H9 (cell line): ENCODE measurements at regions not wholly inside any gene's neighbourhood (a gene's known extent, or its start where the extent isn't known, plus 50 kb on each side); places are given as distances from the start of the nearest gene placed in this dataset.

Experiments used
- DNase-seq: peaks from one replicate; pipeline ENCODE4 v3.0.0-alpha.2; 2017
- H2AFZ ChIP-seq: one replicate; pipeline ENCODE4 v1.6.1; 2013; ENCODE audit warnings: mild to moderate bottlenecking, low read length, control low read depth, moderate library complexity
- H2AK5ac ChIP-seq: 2 replicates; pipeline ENCODE4 v1.6.1; 2013; ENCODE audit warnings: low read length, control low read depth, mixed read lengths; ENCODE audit not compliant: insufficient read length
- H2BK120ac ChIP-seq: one replicate; pipeline ENCODE4 v1.6.1; 2013; ENCODE audit warnings: low read depth, mild to moderate bottlenecking, low read length, control low read depth, inconsistent platforms; ENCODE audit not compliant: poor library complexity, severe bottlenecking
- H2BK12ac ChIP-seq: 2 replicates; pipeline ENCODE4 v1.6.1; 2013; ENCODE audit warnings: low read length, control low read depth, mixed read lengths, low read depth; ENCODE audit not compliant: insufficient read length
- H2BK15ac ChIP-seq: 2 replicates; pipeline ENCODE4 v1.6.1; 2013; ENCODE audit warnings: low read depth, low read length, control low read depth
- H2BK20ac ChIP-seq: one replicate; pipeline ENCODE4 v1.6.1; 2013; ENCODE audit warnings: low read depth, mild to moderate bottlenecking, low read length, control low read depth, inconsistent platforms; ENCODE audit not compliant: poor library complexity, severe bottlenecking
- H2BK5ac ChIP-seq: 2 replicates; pipeline ENCODE4 v1.6.1; 2013; ENCODE audit warnings: low read length, control low read depth, mixed read lengths; ENCODE audit not compliant: insufficient read length
- H3K14ac ChIP-seq: 2 replicates; pipeline ENCODE4 v1.6.1; 2013; ENCODE audit warnings: low read length, control low read depth; ENCODE audit not compliant: insufficient read depth
- H3K18ac ChIP-seq: 2 replicates; pipeline ENCODE4 v1.6.1; 2013; ENCODE audit warnings: low read depth, mild to moderate bottlenecking, mixed read lengths, low read length, control low read depth; ENCODE audit not compliant: insufficient read length
- H3K23ac ChIP-seq: 2 replicates; pipeline ENCODE4 v1.6.1; 2013; ENCODE audit warnings: low read length, control low read depth, mixed read lengths, low read depth; ENCODE audit not compliant: insufficient read length
- H3K23me2 ChIP-seq: 2 replicates; pipeline ENCODE4 v1.6.1; 2013; ENCODE audit warnings: low read depth, mild to moderate bottlenecking, mixed read lengths, low read length, control low read depth; ENCODE audit not compliant: insufficient read length, poor library complexity, severe bottlenecking
- H3K27ac ChIP-seq: 2 replicates; pipeline ENCODE4 v1.5.1; 2013; ENCODE audit warnings: low read length, control low read depth, mixed read lengths, low read depth; ENCODE audit not compliant: insufficient read length
- H3K27me3 ChIP-seq: 2 replicates; pipeline ENCODE4 v1.6.1; 2013; ENCODE audit warnings: low read length, control low read depth, inconsistent platforms; ENCODE audit not compliant: insufficient read depth
- H3K4ac ChIP-seq: 2 replicates; pipeline ENCODE4 v1.6.1; 2013; ENCODE audit warnings: low read depth, mild to moderate bottlenecking, control low read depth, inconsistent platforms, low read length, moderate library complexity
- H3K4me1 ChIP-seq: 2 replicates; pipeline ENCODE4 v1.6.1; 2013; ENCODE audit warnings: low read length, control low read depth, inconsistent platforms; ENCODE audit not compliant: insufficient read depth
- H3K4me2 ChIP-seq: 2 replicates; pipeline ENCODE4 v1.6.1; 2013; ENCODE audit warnings: low read length, control low read depth, mixed read lengths; ENCODE audit not compliant: insufficient read length, insufficient read depth
- H3K56ac ChIP-seq: 2 replicates; pipeline ENCODE4 v1.6.1; 2013; ENCODE audit warnings: low read depth, mild to moderate bottlenecking, mixed read lengths, low read length, control low read depth; ENCODE audit not compliant: insufficient read length
- H3K79me1 ChIP-seq: 2 replicates; pipeline ENCODE4 v1.6.1; 2013; ENCODE audit warnings: low read depth, mild to moderate bottlenecking, moderate library complexity, low read length, control low read depth, inconsistent platforms; ENCODE audit not compliant: insufficient read depth, poor library complexity, severe bottlenecking
- H3K79me2 ChIP-seq: 2 replicates; pipeline ENCODE4 v1.6.1; 2013; ENCODE audit warnings: low read length, control low read depth, inconsistent platforms; ENCODE audit not compliant: insufficient read depth
- H3K9ac ChIP-seq: 2 replicates; pipeline ENCODE4 v1.6.1; 2013; ENCODE audit warnings: low read length, control low read depth, mixed read lengths; ENCODE audit not compliant: insufficient read length; ENCODE audit errors: extremely low read depth
- H3K9me3 ChIP-seq: one replicate; pipeline ENCODE4 v1.6.1; 2013; ENCODE audit warnings: low read depth, low read length, inconsistent platforms; ENCODE audit not compliant: control insufficient read depth
- H3T11ph ChIP-seq: one replicate; pipeline ENCODE4 v1.6.1; 2013; ENCODE audit warnings: mild to moderate bottlenecking, low read length, control low read depth, inconsistent platforms
- H4K20me1 ChIP-seq: one replicate; pipeline ENCODE4 v1.6.1; 2013; ENCODE audit not compliant: control insufficient read depth, insufficient read length, insufficient read depth
- H4K5ac ChIP-seq: 2 replicates; pipeline ENCODE4 v1.6.1; 2013; ENCODE audit warnings: low read depth, mild to moderate bottlenecking, mixed read lengths, low read length, control low read depth; ENCODE audit not compliant: insufficient read length
- H4K8ac ChIP-seq: replicated peaks from 2 replicates; pipeline ENCODE4 v1.6.1; 2013; ENCODE audit warnings: low read length, control low read depth, mixed read lengths, low read depth; ENCODE audit not compliant: insufficient read length
- H4K91ac ChIP-seq: 2 replicates; pipeline ENCODE4 v1.6.1; 2013; ENCODE audit warnings: low read depth, mild to moderate bottlenecking, moderate library complexity, mixed read lengths, low read length, control low read depth; ENCODE audit not compliant: insufficient read length
- H3K27ac Mint-ChIP-seq, 3 experiments: 2 replicates in 2 of 3; 3 replicates in 1 of 3; pipeline ENCODE4 v1.8.0; 2020 to 2021; ENCODE audit warnings: mixed read lengths in 3 of 3, mild to moderate bottlenecking in 1 of 3, moderate library complexity in 1 of 3
- H3K27me3 Mint-ChIP-seq: 2 replicates; pipeline ENCODE4 v1.8.0; 2021; ENCODE audit warnings: low read depth, mild to moderate bottlenecking, moderate library complexity, mixed read lengths
- H3K36me3 Mint-ChIP-seq, 3 experiments: 2 replicates in 2 of 3; 3 replicates in 1 of 3; pipeline ENCODE4 v1.8.0; 2020 to 2021; ENCODE audit warnings: low read depth in 3 of 3, mixed read lengths in 3 of 3; ENCODE audit not compliant: insufficient read depth in 1 of 3
- H3K4me1 Mint-ChIP-seq, 2 experiments: 2 replicates each; pipeline ENCODE4 v1.8.0; 2020; ENCODE audit warnings: mixed read lengths in 2 of 2
- H3K4me3 Mint-ChIP-seq, 2 experiments: 2 replicates in 1 of 2; 3 replicates in 1 of 2; pipeline ENCODE4 v1.8.0; 2020 to 2021; ENCODE audit warnings: mild to moderate bottlenecking in 2 of 2, mixed read lengths in 2 of 2, moderate library complexity in 1 of 2
- H3K9me3 Mint-ChIP-seq, 2 experiments: 2 replicates in 1 of 2; 3 replicates in 1 of 2; pipeline ENCODE4 v1.8.0; 2020; ENCODE audit warnings: mild to moderate bottlenecking in 2 of 2, mixed read lengths in 2 of 2, moderate library complexity in 1 of 2
- CTCF ChIP-seq: fragments of 200-600 bp; sonication (generic); conservative IDR thresholded peaks from 3 replicates; pipeline ENCODE4 v1.8.0; 2021; ENCODE audit warnings: antibody characterized with exemption, mild to moderate bottlenecking

- H3K9me3 Mint-ChIP-seq = no peaks in the 10 kb centered on the region
- H2AK5ac ChIP-seq = no peak overlapping the region
- no peak overlapping the region for H3K18ac ChIP-seq
- no peak overlapping the region for H2BK5ac ChIP-seq
- no peak overlapping the region for H3K4me3 Mint-ChIP-seq
- no peak overlapping the region for H2BK12ac ChIP-seq
- H3K14ac ChIP-seq = no peak overlapping the region
- no peak overlapping the region for H3K4ac ChIP-seq
- H3K9me3 ChIP-seq = no peaks in the 10 kb centered on the region
- H3T11ph ChIP-seq = no peak overlapping the region
- no peak overlapping the region for H2AFZ ChIP-seq
- no peak overlapping the region for H2BK120ac ChIP-seq
- no peak overlapping the region for H4K5ac ChIP-seq
- H3K4me2 ChIP-seq = no peak overlapping the region
- no peak overlapping the region for H3K27ac ChIP-seq
- H4K8ac ChIP-seq = no peak overlapping the region
- H3K4me1 ChIP-seq = peaks cover 6% of the 10 kb centered on the region; the same call in 1 of the 2 replicates
- H3K56ac ChIP-seq = no peak overlapping the region
- no peak overlapping the region for H4K91ac ChIP-seq
- TF ChIP-seq CTCF = no peak
- H3K36me3 Mint-ChIP-seq = no peaks in the 10 kb centered on the region
- no peak overlapping the region for H3K23ac ChIP-seq
- H3K27me3 Mint-ChIP-seq = no peaks in the 10 kb centered on the region; the same call in 1 of the 2 replicates
- H3K4me1 Mint-ChIP-seq = peaks cover 8 to 9% of the 10 kb centered on the region in 2 experiments
- no peaks in the 10 kb centered on the region for H3K79me2 ChIP-seq
- DNase-seq = no peak
- H3K27me3 ChIP-seq = no peaks in the 10 kb centered on the region
- no peak overlapping the region for H3K9ac ChIP-seq
- H3K23me2 ChIP-seq = no peaks in the 10 kb centered on the region
- H3K79me1 ChIP-seq = no peaks in the 10 kb centered on the region
- no peak overlapping the region for H3K27ac Mint-ChIP-seq
- no peaks in the 10 kb centered on the region for H4K20me1 ChIP-seq
- no peak overlapping the region for H2BK20ac ChIP-seq
- H2BK15ac ChIP-seq = no peak overlapping the region
Measured at GRCh38 chr3:54046641-54047214, 75.6 kb upstream of the CACNA2D3 start.
